ENCODE measurements at regions not wholly inside any gene's neighbourhood (a gene's known extent, or its start where the extent isn't known, plus 50 kb on each side); places are given as distances from the start of the nearest gene placed in this dataset.

DNA sequence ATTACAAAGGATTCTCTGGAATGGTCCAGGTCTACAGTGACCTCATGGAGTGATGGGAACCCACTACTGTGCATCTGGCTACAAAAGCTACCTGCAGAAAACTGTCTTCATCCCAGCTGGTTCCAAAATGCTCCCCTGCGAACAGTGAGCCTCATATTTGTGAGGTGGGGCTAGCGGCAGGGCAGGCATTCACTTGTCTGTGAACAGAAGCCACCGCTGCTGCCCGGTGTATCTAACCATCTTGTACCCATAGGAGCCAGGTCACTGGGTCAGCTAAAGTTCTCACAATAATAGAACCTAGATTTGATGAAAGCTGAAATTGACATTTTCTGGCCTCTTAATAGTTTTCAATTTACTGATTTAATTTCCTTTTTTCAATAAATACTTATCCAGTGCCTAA, 150.7 kb downstream of the KLF13 start:
- peaks cover 49% of the 10 kb centered on the region for H3K4me1 Mint-ChIP-seq (ENCODE audit: low read depth, unreplicated experiment)
- no peak for DNase-seq
- no peak overlapping the region for H3K27ac Mint-ChIP-seq (ENCODE audit: unreplicated experiment)
- H3K36me3 Mint-ChIP-seq (ENCODE audit: unreplicated experiment): peaks cover 7% of the 10 kb centered on the region
- H3K9me3 Mint-ChIP-seq (ENCODE audit: unreplicated experiment): peaks cover 11% of the 10 kb centered on the region
- peaks cover 12% of the 10 kb centered on the region for H3K27me3 Mint-ChIP-seq (ENCODE audit: unreplicated experiment)
- no peak overlapping the region for H3K4me3 Mint-ChIP-seq (ENCODE audit: unreplicated experiment)
- TF ChIP-seq, protein P1, sequence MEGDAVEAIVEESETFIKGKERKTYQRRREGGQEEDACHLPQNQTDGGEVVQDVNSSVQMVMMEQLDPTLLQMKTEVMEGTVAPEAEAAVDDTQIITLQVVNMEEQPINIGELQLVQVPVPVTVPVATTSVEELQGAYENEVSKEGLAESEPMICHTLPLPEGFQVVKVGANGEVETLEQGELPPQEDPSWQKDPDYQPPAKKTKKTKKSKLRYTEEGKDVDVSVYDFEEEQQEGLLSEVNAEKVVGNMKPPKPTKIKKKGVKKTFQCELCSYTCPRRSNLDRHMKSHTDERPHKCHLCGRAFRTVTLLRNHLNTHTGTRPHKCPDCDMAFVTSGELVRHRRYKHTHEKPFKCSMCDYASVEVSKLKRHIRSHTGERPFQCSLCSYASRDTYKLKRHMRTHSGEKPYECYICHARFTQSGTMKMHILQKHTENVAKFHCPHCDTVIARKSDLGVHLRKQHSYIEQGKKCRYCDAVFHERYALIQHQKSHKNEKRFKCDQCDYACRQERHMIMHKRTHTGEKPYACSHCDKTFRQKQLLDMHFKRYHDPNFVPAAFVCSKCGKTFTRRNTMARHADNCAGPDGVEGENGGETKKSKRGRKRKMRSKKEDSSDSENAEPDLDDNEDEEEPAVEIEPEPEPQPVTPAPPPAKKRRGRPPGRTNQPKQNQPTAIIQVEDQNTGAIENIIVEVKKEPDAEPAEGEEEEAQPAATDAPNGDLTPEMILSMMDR (IDR thresholded peaks at IDR 0.05; ENCODE audit: partially characterized antibody, unreplicated experiment): no peak

DNA sequence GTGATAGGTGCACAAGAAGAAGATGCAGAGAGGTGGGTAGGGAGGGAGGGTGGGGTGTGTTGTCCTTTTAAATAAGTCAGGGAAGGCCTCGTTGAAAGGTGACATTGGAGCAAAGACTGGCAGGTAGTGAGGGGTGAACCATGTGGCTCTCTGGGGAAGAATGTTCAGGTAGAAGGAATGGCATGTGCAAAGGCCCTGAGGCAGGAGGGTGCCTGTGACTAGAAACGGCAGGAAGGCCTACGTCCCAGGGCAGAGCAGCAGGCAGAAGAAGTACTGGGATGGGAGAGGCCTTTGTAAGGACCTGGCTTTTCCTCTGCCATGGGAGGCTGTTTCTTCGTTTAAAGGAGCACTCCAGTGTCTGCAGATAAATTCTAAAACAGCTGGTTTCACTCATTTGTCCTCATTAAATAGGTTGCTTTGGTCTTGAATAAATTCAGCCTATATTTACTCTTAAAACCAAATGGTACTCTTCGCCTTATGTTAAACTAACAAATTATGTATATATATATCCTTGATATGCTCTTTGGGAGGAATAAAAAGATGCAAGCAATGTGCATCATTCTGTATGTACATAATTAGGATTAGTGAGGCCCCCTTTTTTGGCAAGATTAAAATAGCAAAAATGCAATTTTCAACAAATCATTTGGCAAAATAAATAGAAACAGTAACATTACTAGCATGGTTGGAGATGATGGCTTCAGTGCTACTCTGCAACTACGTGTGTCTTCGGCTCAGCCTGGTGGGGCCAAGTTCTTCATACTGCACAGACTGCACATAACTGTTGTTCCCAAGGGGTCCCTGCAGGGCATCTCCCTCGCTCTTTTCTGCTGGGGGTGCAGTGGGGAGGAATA, 151.4 kb downstream of the KLF13 start:
- H3K36me3 Mint-ChIP-seq (ENCODE audit: unreplicated experiment): peaks cover 12% of the 10 kb centered on the region
- DNase-seq: no peak
- peaks cover 43% of the 10 kb centered on the region for H3K4me1 Mint-ChIP-seq (ENCODE audit: low read depth, unreplicated experiment)
- no peak overlapping the region for H3K27ac Mint-ChIP-seq (ENCODE audit: unreplicated experiment)
- H3K27me3 Mint-ChIP-seq (ENCODE audit: unreplicated experiment): peaks cover 16% of the 10 kb centered on the region
- peak overlapping the region; percentile 46 for H3K4me3 Mint-ChIP-seq (ENCODE audit: unreplicated experiment)
- H3K9me3 Mint-ChIP-seq (ENCODE audit: unreplicated experiment): peaks cover 16% of the 10 kb centered on the region
- TF ChIP-seq, protein P1 (IDR thresholded peaks at IDR 0.05; ENCODE audit: partially characterized antibody, unreplicated experiment): no peak

DNA sequence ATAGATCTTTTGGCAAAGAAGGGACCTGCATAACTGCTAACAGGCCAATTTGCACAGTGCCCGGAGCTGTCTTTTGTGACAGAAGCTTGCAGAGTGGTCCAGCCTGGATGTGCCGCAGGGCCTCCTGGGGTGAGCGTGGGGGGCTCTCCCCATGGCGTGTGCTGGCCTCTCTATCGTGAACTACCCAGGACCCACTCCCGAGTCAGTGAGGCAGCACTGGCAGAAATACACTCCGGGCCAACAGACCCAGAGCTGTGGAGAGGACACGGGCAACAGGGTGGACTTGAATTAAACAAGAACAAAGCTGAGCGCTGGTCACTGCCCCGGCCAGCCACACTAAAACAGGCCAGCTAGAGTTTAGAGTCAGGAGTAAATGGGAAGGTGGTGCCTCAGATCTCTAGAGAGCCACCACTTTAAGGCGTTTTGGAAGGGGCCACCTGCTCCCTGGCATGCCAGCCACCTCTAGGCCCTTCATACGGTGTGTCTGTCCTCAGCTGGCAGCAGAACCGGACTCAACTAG, 152.1 kb downstream of the KLF13 start:
- peaks cover 12% of the 10 kb centered on the region for H3K36me3 Mint-ChIP-seq (ENCODE audit: unreplicated experiment)
- no peak overlapping the region for H3K27ac Mint-ChIP-seq (ENCODE audit: unreplicated experiment)
- peaks cover 36% of the 10 kb centered on the region for H3K4me1 Mint-ChIP-seq (ENCODE audit: low read depth, unreplicated experiment)
- no peak overlapping the region for H3K4me3 Mint-ChIP-seq (ENCODE audit: unreplicated experiment)
- DNase-seq: no peak
- H3K9me3 Mint-ChIP-seq (ENCODE audit: unreplicated experiment): peaks cover 15% of the 10 kb centered on the region
- TF ChIP-seq, protein P1 (IDR thresholded peaks at IDR 0.05; ENCODE audit: partially characterized antibody, unreplicated experiment): no peak
- peaks cover 16% of the 10 kb centered on the region for H3K27me3 Mint-ChIP-seq (ENCODE audit: unreplicated experiment)

DNA sequence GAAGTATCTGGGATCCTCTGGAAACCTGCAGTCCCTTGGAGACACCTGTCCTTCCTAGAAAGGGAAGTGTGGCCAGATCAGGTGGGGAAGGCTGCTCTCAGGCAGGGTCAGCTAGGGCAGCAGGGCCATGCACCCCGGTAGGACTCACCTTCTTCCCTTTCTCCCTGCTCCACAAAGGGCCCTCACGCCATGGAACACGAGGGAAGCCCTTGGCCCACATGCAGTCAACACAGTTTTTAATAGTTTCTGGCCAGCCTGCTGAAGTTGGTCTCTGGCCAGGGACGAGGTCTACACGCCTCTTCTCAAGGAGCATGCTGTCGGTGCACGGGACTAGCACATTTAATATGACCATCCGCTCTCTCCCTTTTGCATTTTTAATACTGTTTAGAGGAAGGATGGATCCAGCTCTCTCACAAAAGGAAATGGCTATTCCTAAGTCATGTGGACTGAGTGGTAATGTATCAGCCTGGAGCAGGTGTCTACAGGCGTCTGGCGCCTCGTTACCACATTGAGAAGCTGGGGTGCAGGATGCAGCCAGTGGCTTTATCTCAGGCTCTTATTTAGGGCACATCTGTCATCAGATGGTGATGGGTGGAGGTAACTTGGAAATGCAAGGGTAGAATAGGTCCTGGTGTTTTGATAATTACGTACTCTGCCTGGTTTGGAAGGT, 153.9 kb downstream of the KLF13 start:
- no peak for DNase-seq
- H3K27me3 Mint-ChIP-seq (ENCODE audit: unreplicated experiment): peaks cover 21% of the 10 kb centered on the region
- peaks cover 19% of the 10 kb centered on the region for H3K9me3 Mint-ChIP-seq (ENCODE audit: unreplicated experiment)

More for the DNA sequence above, 153.9 kb downstream of the KLF13 start:
- Mint-ChIP-seq H3K27ac (ENCODE audit: unreplicated experiment) (peak overlapping the region; percentile 3), H3K36me3 (ENCODE audit: unreplicated experiment) (peaks cover 26% of the 10 kb centered on the region), H3K4me3 (ENCODE audit: unreplicated experiment) (peak overlapping the region; percentile 16), H3K4me1 (ENCODE audit: low read depth, unreplicated experiment) (peaks cover 29% of the 10 kb centered on the region)
- TF ChIP-seq, protein P1 (IDR thresholded peaks at IDR 0.05; ENCODE audit: partially characterized antibody, unreplicated experiment): no peak
